ENCODE measurements at regions not wholly inside any gene's neighbourhood (a gene's known extent, or its start where the extent isn't known, plus 50 kb on each side); places are given as distances from the start of the nearest gene placed in this dataset.
"Not testable (repeated sequence)": the region's sequence is repeated elsewhere in the genome, so short reads cannot be mapped to it uniquely, and the experiment has no call there.

- H3K36me3 ChIP-seq; H3K4me3 ChIP-seq; H3K9me3 ChIP-seq; intact Hi-C loops (cut with DNase I; ENCODE audit: low total_unique reads); DNase-seq; H3K27ac ChIP-seq: not testable (repeated sequence)
- 50 to 92% (median 61%) methylated on average over 1 of the region's 1 CpG for WGBS, 5 donors
- Histone ChIP-seq H3K4me1 (peaks cover 0 to 19% (median 11%) of the 10 kb centered on the region in 6 donors), H3K27me3 (replicated peaks in 1 of 7) (peaks cover 0 to 49% (median 13%) of the 10 kb centered on the region in 7 donors)
Observed at GRCh38 chr9:41075671-41076070, 52.8 kb downstream of the FOXD4L6 start.

- peaks cover 0 to 49% (median 13%) of the 10 kb centered on the region in 7 donors for H3K27me3 ChIP-seq (replicated peaks in 1 of 7)
- DNase-seq = peak; percentile 78
- peak overlapping the region in 3 of 8 donors; percentile 26 to 30 (median 28) for H3K27ac ChIP-seq
- peaks cover 0 to 19% (median 11%) of the 10 kb centered on the region in 6 donors for H3K4me1 ChIP-seq
- intact Hi-C loops (cut with DNase I; ENCODE audit: low total_unique reads); H3K36me3 ChIP-seq; H3K9me3 ChIP-seq: not testable (repeated sequence)
- H3K4me3 ChIP-seq = peak overlapping the region; percentile 27 to 69 (median 50)
- 4 to 10% (median 6%) methylated on average over 57 to 63 of the region's 63 CpGs for WGBS, 5 donors
Observed at GRCh38 chr9:41074356-41074942, 54.0 kb downstream of the FOXD4L6 start.

- H3K36me3 ChIP-seq; H3K9me3 ChIP-seq; intact Hi-C loops (cut with DNase I; ENCODE audit: low total_unique reads): not testable (repeated sequence)
- H3K4me3 ChIP-seq = peak overlapping the region in 7 of 8 donors; percentile 39 to 69 (median 51)
- H3K27me3 ChIP-seq (replicated peaks in 1 of 7) = peaks cover 0 to 49% (median 13%) of the 10 kb centered on the region in 7 donors
- WGBS, 5 donors = 17 to 30% (median 23%) methylated on average over 33 to 38 of the region's 39 CpGs
- peak; percentile 68 for DNase-seq
- peak overlapping the region in 1 of 8 donors; percentile 30 for H3K27ac ChIP-seq
- H3K4me1 ChIP-seq = peaks cover 0 to 19% (median 11%) of the 10 kb centered on the region in 6 donors
Observed at GRCh38 chr9:41073471-41074243, 54.8 kb downstream of the FOXD4L6 start.

- intact Hi-C loops (cut with DNase I; ENCODE audit: low total_unique reads); H3K9me3 ChIP-seq; H3K4me3 ChIP-seq; H3K36me3 ChIP-seq; H3K4me1 ChIP-seq; H3K27me3 ChIP-seq (replicated peaks in 1 of 7): not testable (repeated sequence)
- peak overlapping the region in 1 of 8 donors; percentile 30 for H3K27ac ChIP-seq
- WGBS, 5 donors = 9 to 18% (median 12%) methylated on average over 5 to 8 of the region's 8 CpGs
- peak; percentile 72 for DNase-seq
Observed at GRCh38 chr9:41064125-41064795, 64.2 kb downstream of the FOXD4L6 start.

GRCh38 chr9:41063243-41063642 lies 65.2 kb downstream of the FOXD4L6 start:
- not testable (repeated sequence) for H3K36me3 ChIP-seq

GRCh38 chr9:41059603-41060002 lies 68.9 kb downstream of the FOXD4L6 start:
- H3K9me3 ChIP-seq; DNase-seq; intact Hi-C loops (cut with DNase I; ENCODE audit: low total_unique reads); H3K4me3 ChIP-seq; H3K27ac ChIP-seq; H3K4me1 ChIP-seq; H3K27me3 ChIP-seq (replicated peaks in 1 of 7); H3K36me3 ChIP-seq: not testable (repeated sequence)
- WGBS, 5 donors = 88 to 96% (median 90%) methylated on average over 1 of the region's 1 CpG

More at GRCh38 chr9:41063243-41063642, 65.2 kb downstream of the FOXD4L6 start:
- H3K4me1 ChIP-seq; intact Hi-C loops (cut with DNase I; ENCODE audit: low total_unique reads); H3K27ac ChIP-seq; H3K4me3 ChIP-seq; H3K9me3 ChIP-seq; DNase-seq; H3K27me3 ChIP-seq (replicated peaks in 1 of 7): not testable (repeated sequence)
- WGBS, 5 donors = 93 to 97% (median 93%) methylated on average over 5 of the region's 5 CpGs

GRCh38 chr9:41053666-41054363 lies 74.7 kb downstream of the FOXD4L6 start:
- H3K27ac ChIP-seq; H3K4me3 ChIP-seq; H3K27me3 ChIP-seq (replicated peaks in 1 of 7); H3K4me1 ChIP-seq; H3K36me3 ChIP-seq; intact Hi-C loops (cut with DNase I; ENCODE audit: low total_unique reads); DNase-seq: not testable (repeated sequence)
- 71 to 87% (median 79%) methylated on average over 4 of the region's 4 CpGs for WGBS, 5 donors
- peaks cover 0 to 18% (median 11%) of the 10 kb centered on the region in 8 donors for H3K9me3 ChIP-seq

GRCh38 chr9:41048672-41049071 lies 79.8 kb downstream of the FOXD4L6 start:
- H3K9me3 ChIP-seq = peaks cover 0 to 18% (median 11%) of the 10 kb centered on the region in 8 donors
- H3K27ac ChIP-seq; DNase-seq; H3K36me3 ChIP-seq; H3K27me3 ChIP-seq (replicated peaks in 1 of 7); intact Hi-C loops (cut with DNase I; ENCODE audit: low total_unique reads); H3K4me3 ChIP-seq; H3K4me1 ChIP-seq: not testable (repeated sequence)
- WGBS, 5 donors = 74 to 100% (median 89%) methylated on average over 2 of the region's 2 CpGs; no CpG with 5 or more reads in 1 of the 5 donors

GRCh38 chr9:41047792-41048191 lies 80.7 kb downstream of the FOXD4L6 start:
- H3K4me1 ChIP-seq; DNase-seq; intact Hi-C loops (cut with DNase I; ENCODE audit: low total_unique reads); H3K4me3 ChIP-seq; H3K27me3 ChIP-seq (replicated peaks in 1 of 7); H3K27ac ChIP-seq; H3K36me3 ChIP-seq: not testable (repeated sequence)
- peaks cover 0 to 18% (median 11%) of the 10 kb centered on the region in 8 donors for H3K9me3 ChIP-seq

- 89 to 93% (median 90%) methylated on average over 2 of the region's 2 CpGs for WGBS, 5 donors
Observed at GRCh38 chr9:41044930-41045329, 83.6 kb downstream of the FOXD4L6 start.

More at GRCh38 chr9:41044930-41045329, 83.6 kb downstream of the FOXD4L6 start:
- DNase-seq; H3K4me3 ChIP-seq; H3K27ac ChIP-seq; H3K27me3 ChIP-seq (replicated peaks in 1 of 7); H3K36me3 ChIP-seq; H3K4me1 ChIP-seq; intact Hi-C loops (cut with DNase I; ENCODE audit: low total_unique reads): not testable (repeated sequence)
- peaks cover 0 to 11% (median 4%) of the 10 kb centered on the region in 8 donors for H3K9me3 ChIP-seq

Data from spleen (tissue), 11 donors.